Lung (tissue), 11 donors: ENCODE measurements at regions not wholly inside any gene's neighbourhood (a gene's known extent, or its start where the extent isn't known, plus 50 kb on each side); places are given as distances from the start of the nearest gene placed in this dataset.
A peak's percentile ranks its signal among the peaks of the same experiment; 100 is the strongest.

ENCODE experiments used
- ATAC-seq: fragments of 200-7000 bp; cut with Tn5 transposase; one replicate; pipeline ENCODE4 v1.9.1; 2020; ENCODE audit warnings: moderate number of reproducible peaks; ENCODE audit not compliant: insufficient read depth, low FRiP score
- DNase-seq, 3 donors: peaks; one replicate each; pipeline ENCODE4 v3.0.0-alpha.2; 2013 to 2017
- H3K27ac ChIP-seq, 2 donors: one replicate each; pipeline ENCODE4 v1.5.1; 2013; ENCODE audit warnings: mild to moderate bottlenecking in 2 of 2, moderate library complexity in 2 of 2, control low read depth in 1 of 2, inconsistent platforms in 1 of 2, low read depth in 1 of 2, low read length in 1 of 2
- H3K27me3 ChIP-seq, 3 donors: one replicate each; pipeline ENCODE4 v1.5.1; 2013; ENCODE audit warnings: low read length in 2 of 3; ENCODE audit not compliant: control insufficient read depth in 3 of 3, insufficient read depth in 3 of 3
- H3K36me3 ChIP-seq, 4 donors: one replicate each; pipeline ENCODE4 v1.5.1; 2013; ENCODE audit warnings: low read length in 4 of 4, mild to moderate bottlenecking in 1 of 4, moderate library complexity in 1 of 4; ENCODE audit not compliant: control insufficient read depth in 4 of 4, insufficient read depth in 4 of 4
- H3K4me1 ChIP-seq, 5 donors: one replicate each; pipeline ENCODE4 v1.5.1; 2013; ENCODE audit warnings: low read length in 5 of 5, mild to moderate bottlenecking in 2 of 5, moderate library complexity in 1 of 5; ENCODE audit not compliant: control insufficient read depth in 5 of 5, insufficient read depth in 5 of 5
- H3K4me3 ChIP-seq: one replicate; pipeline ENCODE4 v1.5.1; 2013; ENCODE audit warnings: mild to moderate bottlenecking, control low read depth, moderate library complexity
- H3K9ac ChIP-seq, 2 donors: one replicate each; pipeline ENCODE4 v1.5.1; 2013; ENCODE audit warnings: low read length in 2 of 2, control low read depth in 1 of 2; ENCODE audit not compliant: insufficient read depth in 1 of 2
- H3K9me3 ChIP-seq, 4 donors: one replicate each; pipeline ENCODE4 v1.5.1; 2013; ENCODE audit warnings: low read length in 3 of 4, mild to moderate bottlenecking in 1 of 4, moderate library complexity in 1 of 4; ENCODE audit not compliant: control insufficient read depth in 4 of 4, insufficient read depth in 3 of 4
- WGBS, 2 donors: extraction: QIAGEN DNeasy Blood & Tissue Kit; methylation state at CpG; one replicate each; pipeline ENCODE4 v1.1.7; 2013; 5-methylcytosine and 5-hydroxymethylcytosine counted together
- TF ChIP-seq, protein P1 (sequence below): IDR thresholded peaks from 2 replicates; pipeline ENCODE4 v1.5.1; 2012; ENCODE audit warnings: mild to moderate bottlenecking; ENCODE audit errors: control extremely low read depth, extremely low read depth
- donor health status: control.
- donor health status: control.
- donor health status: Bipolar disorder and iron deficiency.
- donor health status: healthy.
- donor health status: DM: yes; HTN: yes; CAD: no.

DNA sequence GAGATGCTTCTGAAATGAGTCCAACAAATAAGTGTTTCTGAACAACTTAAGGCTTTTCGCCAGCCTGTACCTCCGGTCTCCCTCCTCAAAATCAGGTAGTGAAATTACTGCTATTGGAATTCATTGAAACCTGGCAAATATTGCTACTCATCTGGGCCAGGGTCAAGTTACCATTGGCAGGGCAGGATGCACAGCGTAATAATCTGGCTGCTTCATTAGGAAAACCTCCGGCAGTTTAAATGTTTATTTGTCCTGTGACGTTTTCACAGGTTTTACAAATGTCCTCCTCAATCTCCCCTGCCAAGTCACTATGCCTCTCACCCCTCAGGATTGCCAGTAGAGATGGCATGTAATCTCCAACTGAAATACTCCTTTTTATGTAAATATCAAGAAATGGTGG is 92.6 kb upstream of the KDR start:
- H3K27me3 ChIP-seq = no peaks in the 10 kb centered on the region
- ATAC-seq (no peak), DNase-seq (peak in 1 of 3 donors; percentile 7)
- WGBS, 2 donors = 60 to 75% methylated on average over 5 of the region's 5 CpGs
- H3K9ac ChIP-seq = no peak overlapping the region
- H3K27ac ChIP-seq = no peak overlapping the region
- TF ChIP-seq, protein P1, sequence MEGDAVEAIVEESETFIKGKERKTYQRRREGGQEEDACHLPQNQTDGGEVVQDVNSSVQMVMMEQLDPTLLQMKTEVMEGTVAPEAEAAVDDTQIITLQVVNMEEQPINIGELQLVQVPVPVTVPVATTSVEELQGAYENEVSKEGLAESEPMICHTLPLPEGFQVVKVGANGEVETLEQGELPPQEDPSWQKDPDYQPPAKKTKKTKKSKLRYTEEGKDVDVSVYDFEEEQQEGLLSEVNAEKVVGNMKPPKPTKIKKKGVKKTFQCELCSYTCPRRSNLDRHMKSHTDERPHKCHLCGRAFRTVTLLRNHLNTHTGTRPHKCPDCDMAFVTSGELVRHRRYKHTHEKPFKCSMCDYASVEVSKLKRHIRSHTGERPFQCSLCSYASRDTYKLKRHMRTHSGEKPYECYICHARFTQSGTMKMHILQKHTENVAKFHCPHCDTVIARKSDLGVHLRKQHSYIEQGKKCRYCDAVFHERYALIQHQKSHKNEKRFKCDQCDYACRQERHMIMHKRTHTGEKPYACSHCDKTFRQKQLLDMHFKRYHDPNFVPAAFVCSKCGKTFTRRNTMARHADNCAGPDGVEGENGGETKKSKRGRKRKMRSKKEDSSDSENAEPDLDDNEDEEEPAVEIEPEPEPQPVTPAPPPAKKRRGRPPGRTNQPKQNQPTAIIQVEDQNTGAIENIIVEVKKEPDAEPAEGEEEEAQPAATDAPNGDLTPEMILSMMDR = no peak
- peaks cover 0 to 8% (median 2%) of the 10 kb centered on the region in 5 donors for H3K4me1 ChIP-seq
- H3K4me3 ChIP-seq = no peak overlapping the region
- H3K9me3 ChIP-seq = peaks cover 0 to 2% (median 0%) of the 10 kb centered on the region in 4 donors
- H3K36me3 ChIP-seq = no peaks in the 10 kb centered on the region

DNA sequence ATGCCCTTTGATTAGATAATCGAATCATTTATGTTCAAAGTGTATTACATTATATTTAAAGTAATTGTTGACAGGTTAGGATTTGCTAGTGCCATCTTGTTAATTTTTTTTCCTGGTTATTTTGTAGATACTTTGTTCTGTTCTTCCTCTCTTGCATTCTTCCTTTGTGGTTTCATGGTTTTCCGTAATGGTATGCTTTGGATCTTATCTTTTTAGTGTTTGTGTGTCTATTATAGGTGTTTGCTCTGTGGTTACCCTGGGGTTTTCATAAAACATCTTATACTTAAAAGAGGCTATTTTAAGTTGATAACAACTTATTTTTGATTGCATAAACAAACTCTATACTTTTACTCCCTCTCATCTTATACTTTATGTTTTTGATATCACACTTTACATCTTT is 108.2 kb upstream of the SRD5A3 start:
- H3K9ac ChIP-seq = no peak overlapping the region
- H3K27me3 ChIP-seq = no peaks in the 10 kb centered on the region
- H3K4me1 ChIP-seq = no peaks in the 10 kb centered on the region
- no peak overlapping the region for H3K4me3 ChIP-seq
- TF ChIP-seq, protein P1 = no peak
- H3K27ac ChIP-seq = no peak overlapping the region
- no peaks in the 10 kb centered on the region for H3K36me3 ChIP-seq
- DNase-seq (no peak), ATAC-seq (no peak)
- WGBS, 2 donors = 69 to 73% methylated on average over 2 of the region's 2 CpGs
- H3K9me3 ChIP-seq = peaks cover 0 to 9% (median 3%) of the 10 kb centered on the region in 4 donors

DNA sequence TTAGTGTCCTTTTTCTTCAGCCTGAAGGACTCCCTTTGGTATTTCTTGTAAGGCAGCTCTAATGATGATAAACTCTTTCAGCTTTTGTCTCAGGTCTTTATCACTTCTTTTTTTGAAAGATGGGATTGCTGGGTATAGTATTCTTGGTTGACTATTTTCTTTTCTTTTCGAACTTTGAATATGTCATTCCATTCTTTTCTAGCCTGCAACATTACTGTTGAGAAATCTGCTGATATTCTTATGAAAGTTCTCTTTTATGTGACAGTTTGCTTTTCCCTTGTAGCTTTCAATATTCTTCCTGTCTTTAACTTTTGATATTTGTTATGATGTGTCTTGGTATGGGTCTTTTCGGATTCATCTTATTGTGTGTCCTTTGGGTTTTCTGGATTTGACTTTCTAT is 107.6 kb upstream of the SRD5A3 start:
- peaks cover 0 to 9% (median 3%) of the 10 kb centered on the region in 4 donors for H3K9me3 ChIP-seq
- WGBS, 2 donors = 89 to 94% methylated on average over 2 of the region's 2 CpGs
- ATAC-seq = no peak
- no peaks in the 10 kb centered on the region for H3K27me3 ChIP-seq
- H3K36me3 ChIP-seq = no peaks in the 10 kb centered on the region
- no peak overlapping the region for H3K27ac ChIP-seq
- H3K4me3 ChIP-seq = no peak overlapping the region
- no peak overlapping the region for H3K9ac ChIP-seq
- no peak for DNase-seq
- TF ChIP-seq, protein P1 = no peak
- H3K4me1 ChIP-seq = no peaks in the 10 kb centered on the region

DNA sequence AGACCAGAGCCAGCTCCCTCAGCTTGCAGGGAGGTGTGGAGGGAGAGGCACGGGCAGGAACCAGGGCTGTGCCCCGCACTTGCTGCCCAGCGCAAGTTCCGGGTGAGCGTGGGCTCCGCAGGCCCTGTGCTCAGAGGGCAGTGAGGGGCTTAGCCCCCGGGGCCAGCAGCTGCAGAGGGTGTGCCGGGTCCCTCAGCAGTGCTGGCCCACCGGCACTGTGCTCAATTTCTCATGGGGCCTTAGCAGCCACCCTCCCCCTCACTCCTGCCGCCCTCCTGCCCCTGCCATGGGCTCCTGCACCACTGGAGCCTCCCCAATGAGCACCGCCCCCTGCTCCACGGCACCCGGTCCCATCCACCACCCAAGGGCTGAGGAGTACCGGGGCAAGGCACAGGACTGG is 104.6 kb upstream of the SRD5A3 start:
- H3K27me3 ChIP-seq = no peaks in the 10 kb centered on the region
- WGBS, 2 donors = 76 to 77% methylated on average over 14 of the region's 14 CpGs
- no peak overlapping the region for H3K9ac ChIP-seq
- H3K4me3 ChIP-seq = no peak overlapping the region
- peaks cover 0 to 9% (median 0%) of the 10 kb centered on the region in 4 donors for H3K9me3 ChIP-seq
- TF ChIP-seq, protein P1 = no peak
- H3K27ac ChIP-seq = no peak overlapping the region
- H3K4me1 ChIP-seq = no peaks in the 10 kb centered on the region
- DNase-seq = no peak
- ATAC-seq = no peak
- no peaks in the 10 kb centered on the region for H3K36me3 ChIP-seq
